Epidermal melanocyte (primary cell): ENCODE measurements at regions not wholly inside any gene's neighbourhood (a gene's known extent, or its start where the extent isn't known, plus 50 kb on each side); places are given as distances from the start of the nearest gene placed in this dataset.

Source experiments
- DNase-seq: peaks from one replicate; pipeline ENCODE4 v3.0.0; 2011; ENCODE audit warnings: low spot score; ENCODE audit not compliant: insufficient read length

GRCh38 chr4:163621821-163622220, 127.3 kb downstream of the TMA16 start:
- no peak for DNase-seq

- DNase-seq = no peak
Observed at GRCh38 chr4:163622379-163623035, 128.0 kb downstream of the TMA16 start.

- no peak for DNase-seq
Observed at GRCh38 chr4:163623787-163624186, 129.3 kb downstream of the TMA16 start.

- DNase-seq = no peak
Observed at GRCh38 chr4:163624727-163625126, 130.2 kb downstream of the TMA16 start.

GRCh38 chr4:163631288-163631687, 136.8 kb downstream of the TMA16 start:
- no peak for DNase-seq

- DNase-seq = no peak
Observed at GRCh38 chr4:163638909-163639308, 144.4 kb downstream of the TMA16 start.

GRCh38 chr4:163649557-163650091, 155.1 kb downstream of the TMA16 start:
- DNase-seq = no peak

GRCh38 chr4:163651761-163652160, 157.3 kb downstream of the TMA16 start:
- no peak for DNase-seq

GRCh38 chr4:163654621-163655020, 160.1 kb downstream of the TMA16 start:
- no peak for DNase-seq

- no peak for DNase-seq
Observed at GRCh38 chr4:163660636-163661035, 166.1 kb downstream of the TMA16 start.

GRCh38 chr4:163662768-163663167, 168.3 kb downstream of the TMA16 start:
- DNase-seq = no peak

GRCh38 chr4:163663454-163664225, 169.2 kb downstream of the TMA16 start:
- DNase-seq = no peak

GRCh38 chr4:163665101-163665500, 170.6 kb downstream of the TMA16 start:
- no peak for DNase-seq

- no peak for DNase-seq
Observed at GRCh38 chr4:163665521-163666331, 171.2 kb downstream of the TMA16 start.

- no peak for DNase-seq
Observed at GRCh38 chr4:163666332-163666873, 171.9 kb downstream of the TMA16 start.

- no peak for DNase-seq
Observed at GRCh38 chr4:163672751-163673150, 178.3 kb downstream of the TMA16 start.

- no peak for DNase-seq
Observed at GRCh38 chr4:163673848-163674697, 179.6 kb downstream of the TMA16 start.

- no peak for DNase-seq
Observed at GRCh38 chr4:163679189-163679588, 184.7 kb downstream of the TMA16 start.

GRCh38 chr4:163680386-163681098, 186.1 kb downstream of the TMA16 start:
- DNase-seq = no peak

GRCh38 chr4:163681208-163681821, 186.8 kb downstream of the TMA16 start:
- no peak for DNase-seq
